ENCODE measurements at regions not wholly inside any gene's neighbourhood (a gene's known extent, or its start where the extent isn't known, plus 50 kb on each side); places are given as distances from the start of the nearest gene placed in this dataset.

- TF ChIP-seq CTCF (IDR thresholded peaks at IDR 0.05; ENCODE audit: poor library complexity, severe bottlenecking): no peak
- peaks cover 11% of the 10 kb centered on the region for H3K27me3 ChIP-seq (ENCODE audit: insufficient read depth, poor library complexity, severe bottlenecking)
- H3K4me3 ChIP-seq (ENCODE audit: severe bottlenecking): no peak overlapping the region
- no peaks in the 10 kb centered on the region for H3K9me3 ChIP-seq (ENCODE audit: severe bottlenecking)
- no peaks in the 10 kb centered on the region for H3K4me1 ChIP-seq (ENCODE audit: insufficient read depth, poor library complexity, severe bottlenecking)
- H3K36me3 ChIP-seq (ENCODE audit: low read depth): no peaks in the 10 kb centered on the region
- no peak overlapping the region for H3K27ac ChIP-seq (ENCODE audit: poor library complexity, severe bottlenecking)
- no peak for DNase-seq (ENCODE audit: low spot score)
- ATAC-seq (ENCODE audit: low read depth): no peak
Observed at GRCh38 chr2:5751873-5752482, 59.8 kb downstream of the SOX11 start.

DNA sequence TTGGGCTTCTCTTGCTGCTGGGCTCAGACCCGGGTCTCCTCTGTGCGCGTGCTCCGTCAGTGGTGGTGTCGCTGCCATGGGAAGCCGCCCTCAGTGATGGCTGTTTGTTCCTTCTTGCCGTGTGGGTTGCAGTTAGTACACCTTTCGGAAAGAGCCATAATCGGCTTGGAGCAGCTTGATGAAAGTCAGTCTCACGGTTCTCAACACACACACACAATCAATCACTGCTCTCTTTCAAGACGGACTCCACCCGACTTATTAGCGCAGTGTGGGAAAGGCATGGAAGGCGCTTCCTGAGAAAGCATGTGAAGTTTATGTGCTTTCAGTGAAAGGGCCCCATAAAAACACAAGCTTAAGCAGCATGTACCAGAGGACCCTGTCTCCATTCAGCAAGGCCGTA, 64.1 kb downstream of the SOX11 start:
- Histone ChIP-seq H3K27ac (ENCODE audit: poor library complexity, severe bottlenecking) (no peak overlapping the region), H3K9me3 (ENCODE audit: severe bottlenecking) (no peaks in the 10 kb centered on the region), H3K36me3 (ENCODE audit: low read depth) (no peaks in the 10 kb centered on the region), H3K4me3 (ENCODE audit: severe bottlenecking) (no peak overlapping the region), H3K4me1 (ENCODE audit: insufficient read depth, poor library complexity, severe bottlenecking) (no peaks in the 10 kb centered on the region), H3K27me3 (ENCODE audit: insufficient read depth, poor library complexity, severe bottlenecking) (peaks cover 11% of the 10 kb centered on the region)
- ATAC-seq (ENCODE audit: low read depth) (no peak), DNase-seq (ENCODE audit: low spot score) (no peak)
- no peak for TF ChIP-seq CTCF (IDR thresholded peaks at IDR 0.05; ENCODE audit: poor library complexity, severe bottlenecking)

DNA sequence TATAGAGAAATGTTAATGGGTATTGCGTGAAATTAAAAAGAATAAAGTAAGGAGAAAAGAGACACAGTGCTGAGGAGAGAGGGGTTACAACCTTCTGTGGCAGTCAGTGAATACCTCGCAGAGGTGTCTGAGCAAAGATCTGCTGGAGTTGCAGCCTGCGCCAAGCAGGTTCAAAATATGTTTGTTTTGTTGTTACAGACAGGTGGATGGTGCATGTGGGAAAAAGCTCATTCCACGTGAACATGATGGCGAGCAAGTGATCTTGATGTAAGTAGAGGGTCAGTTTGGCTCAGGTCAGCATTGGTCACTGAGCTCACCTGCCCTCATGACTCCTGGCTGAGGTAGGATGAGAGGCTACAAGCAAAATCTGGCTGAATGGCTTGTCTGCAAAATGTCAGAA, 66.2 kb downstream of the SOX11 start:
- H3K4me3 ChIP-seq (ENCODE audit: severe bottlenecking): no peak overlapping the region
- no peak for TF ChIP-seq CTCF (IDR thresholded peaks at IDR 0.05; ENCODE audit: poor library complexity, severe bottlenecking)
- peaks cover 11% of the 10 kb centered on the region for H3K27me3 ChIP-seq (ENCODE audit: insufficient read depth, poor library complexity, severe bottlenecking)
- no peak for DNase-seq (ENCODE audit: low spot score)
- no peak for ATAC-seq (ENCODE audit: low read depth)
- H3K4me1 ChIP-seq (ENCODE audit: insufficient read depth, poor library complexity, severe bottlenecking): no peaks in the 10 kb centered on the region
- no peaks in the 10 kb centered on the region for H3K36me3 ChIP-seq (ENCODE audit: low read depth)
- H3K27ac ChIP-seq (ENCODE audit: poor library complexity, severe bottlenecking): no peak overlapping the region
- H3K9me3 ChIP-seq (ENCODE audit: severe bottlenecking): no peaks in the 10 kb centered on the region

GRCh38 chr2:5759949-5760348, 67.8 kb downstream of the SOX11 start:
- H3K27ac ChIP-seq (ENCODE audit: poor library complexity, severe bottlenecking): no peak overlapping the region
- no peak for DNase-seq (ENCODE audit: low spot score)
- H3K4me3 ChIP-seq (ENCODE audit: severe bottlenecking): no peak overlapping the region
- H3K4me1 ChIP-seq (ENCODE audit: insufficient read depth, poor library complexity, severe bottlenecking): no peaks in the 10 kb centered on the region
- no peaks in the 10 kb centered on the region for H3K36me3 ChIP-seq (ENCODE audit: low read depth)
- TF ChIP-seq CTCF (IDR thresholded peaks at IDR 0.05; ENCODE audit: poor library complexity, severe bottlenecking): no peak
- ATAC-seq (ENCODE audit: low read depth): no peak
- no peaks in the 10 kb centered on the region for H3K9me3 ChIP-seq (ENCODE audit: severe bottlenecking)
- H3K27me3 ChIP-seq (ENCODE audit: insufficient read depth, poor library complexity, severe bottlenecking): peaks cover 11% of the 10 kb centered on the region

- H3K9me3 ChIP-seq (ENCODE audit: severe bottlenecking): no peaks in the 10 kb centered on the region
- H3K27ac ChIP-seq (ENCODE audit: poor library complexity, severe bottlenecking): no peak overlapping the region
- DNase-seq (ENCODE audit: low spot score) (no peak), ATAC-seq (ENCODE audit: low read depth) (no peak)
- H3K4me1 ChIP-seq (ENCODE audit: insufficient read depth, poor library complexity, severe bottlenecking): no peaks in the 10 kb centered on the region
- no peaks in the 10 kb centered on the region for H3K27me3 ChIP-seq (ENCODE audit: insufficient read depth, poor library complexity, severe bottlenecking)
- no peak overlapping the region for H3K4me3 ChIP-seq (ENCODE audit: severe bottlenecking)
- no peak for TF ChIP-seq CTCF (IDR thresholded peaks at IDR 0.05; ENCODE audit: poor library complexity, severe bottlenecking)
- H3K36me3 ChIP-seq (ENCODE audit: low read depth): no peaks in the 10 kb centered on the region
Observed at GRCh38 chr2:5763531-5763930, 71.3 kb downstream of the SOX11 start.

Data from RWPE2 (cell line).